Peyer's patch (tissue), 4 donors: ENCODE measurements at regions not wholly inside any gene's neighbourhood (a gene's known extent, or its start where the extent isn't known, plus 50 kb on each side); places are given as distances from the start of the nearest gene placed in this dataset.
"Not testable (repeated sequence)": the region's sequence is repeated elsewhere in the genome, so short reads cannot be mapped to it uniquely, and the experiment has no call there.

Source experiments
- DNase-seq, 3 donors: peaks; one replicate each; pipeline ENCODE4 v3.0.0-alpha.2; 2017 to 2019
- H3K27ac ChIP-seq, 4 donors: fragments of 200-600 bp; sonication (generic); one replicate each; pipeline ENCODE4 v1.5.1; 2016 to 2019
- H3K27me3 ChIP-seq, 2 donors: fragments of 200-600 bp; sonication (generic); one replicate each; pipeline ENCODE4 v1.5.1; 2019
- H3K36me3 ChIP-seq, 3 donors: fragments of 200-600 bp; sonication (generic); one replicate each; pipeline ENCODE4 v1.5.1; 2016 to 2019
- H3K4me1 ChIP-seq, 4 donors: fragments of 200-600 bp; sonication (generic); one replicate each; pipeline ENCODE4 v1.5.1; 2016 to 2019
- H3K4me3 ChIP-seq, 4 donors: fragments of 200-600 bp; sonication (generic); 1 replicate in 3 of 4; 2 replicates in 1 of 4; pipeline ENCODE4 v1.5.1; 2016 to 2019; ENCODE audit warnings: mild to moderate bottlenecking in 1 of 4
- H3K9me3 ChIP-seq, 4 donors: fragments of 200-600 bp; sonication (generic); one replicate each; pipeline ENCODE4 v1.5.1; 2016 to 2019; ENCODE audit warnings: mild to moderate bottlenecking in 1 of 4
- POLR2A ChIP-seq, 2 donors: fragments of 450-650 bp; IDR thresholded peaks; one replicate each; pipeline ENCODE4 v1.5.1; 2017; ENCODE audit warnings: antibody characterized with exemption in 2 of 2, mild to moderate bottlenecking in 2 of 2, moderate library complexity in 2 of 2
- TF ChIP-seq, protein P1 (sequence below), 6 experiments: fragments of 450-650 bp in 4 of 6; fragments of 200-600 bp in 2 of 6; sonication (generic) in 1 of 6; IDR thresholded peaks; one replicate each; pipeline ENCODE4 v1.5.1; 2017 to 2019; ENCODE audit warnings: antibody characterized with exemption in 6 of 6, mild to moderate bottlenecking in 3 of 6, moderate library complexity in 1 of 6

- no peak for DNase-seq
- no peaks in the 10 kb centered on the region for H3K9me3 ChIP-seq
- H3K4me1 ChIP-seq, result no peaks in the 10 kb centered on the region
- H3K27me3 ChIP-seq, result no peaks in the 10 kb centered on the region
- no peak for TF ChIP-seq POLR2A (IDR thresholded peaks at IDR 0.05)
- TF ChIP-seq, protein P1, sequence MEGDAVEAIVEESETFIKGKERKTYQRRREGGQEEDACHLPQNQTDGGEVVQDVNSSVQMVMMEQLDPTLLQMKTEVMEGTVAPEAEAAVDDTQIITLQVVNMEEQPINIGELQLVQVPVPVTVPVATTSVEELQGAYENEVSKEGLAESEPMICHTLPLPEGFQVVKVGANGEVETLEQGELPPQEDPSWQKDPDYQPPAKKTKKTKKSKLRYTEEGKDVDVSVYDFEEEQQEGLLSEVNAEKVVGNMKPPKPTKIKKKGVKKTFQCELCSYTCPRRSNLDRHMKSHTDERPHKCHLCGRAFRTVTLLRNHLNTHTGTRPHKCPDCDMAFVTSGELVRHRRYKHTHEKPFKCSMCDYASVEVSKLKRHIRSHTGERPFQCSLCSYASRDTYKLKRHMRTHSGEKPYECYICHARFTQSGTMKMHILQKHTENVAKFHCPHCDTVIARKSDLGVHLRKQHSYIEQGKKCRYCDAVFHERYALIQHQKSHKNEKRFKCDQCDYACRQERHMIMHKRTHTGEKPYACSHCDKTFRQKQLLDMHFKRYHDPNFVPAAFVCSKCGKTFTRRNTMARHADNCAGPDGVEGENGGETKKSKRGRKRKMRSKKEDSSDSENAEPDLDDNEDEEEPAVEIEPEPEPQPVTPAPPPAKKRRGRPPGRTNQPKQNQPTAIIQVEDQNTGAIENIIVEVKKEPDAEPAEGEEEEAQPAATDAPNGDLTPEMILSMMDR (IDR thresholded peaks at IDR 0.05), result no peak
- no peak overlapping the region for H3K4me3 ChIP-seq
- H3K36me3 ChIP-seq, result no peaks in the 10 kb centered on the region
- no peak overlapping the region for H3K27ac ChIP-seq
Observed at GRCh38 chr5:82511134-82511533, 233.0 kb upstream of the RPS23 start.

- no peaks in the 10 kb centered on the region for H3K9me3 ChIP-seq
- TF ChIP-seq, protein P1 (IDR thresholded peaks at IDR 0.05), result no peak
- TF ChIP-seq POLR2A (IDR thresholded peaks at IDR 0.05), result no peak
- no peak overlapping the region for H3K27ac ChIP-seq
- no peaks in the 10 kb centered on the region for H3K4me1 ChIP-seq
- H3K27me3 ChIP-seq, result no peaks in the 10 kb centered on the region
- H3K4me3 ChIP-seq, result no peak overlapping the region
- no peak for DNase-seq
- H3K36me3 ChIP-seq, result no peaks in the 10 kb centered on the region
Observed at GRCh38 chr5:82509762-82510161, 231.6 kb upstream of the RPS23 start.

GRCh38 chr5:82506390-82506789 lies 228.2 kb upstream of the RPS23 start:
- not testable (repeated sequence) for H3K9me3 ChIP-seq, H3K27ac ChIP-seq, H3K4me1 ChIP-seq, H3K36me3 ChIP-seq, DNase-seq, H3K4me3 ChIP-seq, H3K27me3 ChIP-seq

DNA sequence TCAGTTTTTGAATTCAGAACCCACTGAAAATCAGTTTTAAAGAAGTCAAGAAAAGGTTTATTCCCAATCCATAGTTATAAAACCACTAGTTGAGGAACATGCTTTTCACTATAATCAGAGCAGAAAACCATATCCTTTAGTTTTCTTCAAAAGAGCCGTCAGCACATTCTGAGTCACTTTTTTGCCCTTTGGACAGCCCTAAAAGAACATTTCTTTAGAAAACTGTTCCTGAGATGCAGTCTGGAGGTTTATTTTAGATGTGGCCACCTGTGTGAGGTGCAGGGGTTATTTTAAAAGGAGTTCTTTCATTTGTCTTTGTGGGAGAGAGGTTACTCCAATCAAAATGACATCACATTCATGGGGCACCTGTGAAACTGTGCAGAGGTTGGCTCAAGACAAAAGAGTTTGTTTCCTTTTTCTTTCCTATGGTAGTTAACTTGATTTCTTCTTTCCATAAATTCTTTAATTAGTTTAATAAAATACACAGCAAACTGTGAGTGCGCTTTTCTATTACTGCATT lies 221.6 kb upstream of the RPS23 start:
- H3K4me1 ChIP-seq, result no peaks in the 10 kb centered on the region
- H3K4me3 ChIP-seq, result no peak overlapping the region
- no peaks in the 10 kb centered on the region for H3K27me3 ChIP-seq
- no peak for DNase-seq
- H3K27ac ChIP-seq, result no peak overlapping the region
- H3K36me3 ChIP-seq, result no peaks in the 10 kb centered on the region
- TF ChIP-seq, protein P1 (IDR thresholded peaks at IDR 0.05), result no peak
- no peak for TF ChIP-seq POLR2A (IDR thresholded peaks at IDR 0.05)
- H3K9me3 ChIP-seq, result no peaks in the 10 kb centered on the region

DNA sequence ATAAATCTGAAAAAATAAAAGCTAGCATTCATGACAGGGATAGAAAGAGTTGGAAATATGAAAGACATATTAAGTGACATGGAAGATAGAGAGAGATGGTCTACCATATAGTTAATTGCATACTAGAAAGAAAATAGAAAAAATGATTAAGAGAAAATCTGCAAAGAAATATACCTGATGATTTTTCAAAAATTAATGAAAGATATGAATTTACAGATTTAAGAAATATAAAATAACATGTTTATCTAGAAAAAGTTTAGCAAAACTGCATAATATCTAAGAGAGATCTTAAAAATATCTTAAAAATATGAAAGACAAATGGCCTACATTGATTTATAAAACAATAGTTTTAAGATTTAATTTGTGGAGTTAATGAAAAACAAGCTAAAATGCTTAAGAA lies 219.1 kb upstream of the RPS23 start:
- TF ChIP-seq, protein P1 (IDR thresholded peaks at IDR 0.05), result no peak
- TF ChIP-seq POLR2A (IDR thresholded peaks at IDR 0.05), result no peak
- no peak for DNase-seq

DNA sequence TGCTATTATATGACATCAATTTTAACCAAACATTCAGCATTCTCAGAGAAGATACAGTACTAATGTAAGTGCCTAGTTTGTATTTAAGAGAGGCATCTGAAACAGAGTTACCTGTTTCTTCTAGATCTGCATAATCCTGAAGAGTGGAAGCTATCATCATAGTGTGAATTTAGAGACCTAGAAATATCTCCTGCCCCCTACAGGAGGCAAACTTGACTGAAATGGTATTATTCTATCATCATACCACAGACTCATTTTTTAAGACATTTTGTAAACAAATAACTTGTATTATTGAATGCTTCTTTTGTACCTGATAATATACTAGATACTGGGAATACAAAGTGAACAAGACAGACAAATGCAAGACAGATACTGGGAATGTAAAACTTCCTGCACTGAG lies 216.8 kb upstream of the RPS23 start:
- no peak for TF ChIP-seq POLR2A (IDR thresholded peaks at IDR 0.05)
- TF ChIP-seq, protein P1 (IDR thresholded peaks at IDR 0.05), result no peak
- Histone ChIP-seq H3K27me3 (no peaks in the 10 kb centered on the region), H3K27ac (no peak overlapping the region), H3K9me3 (no peaks in the 10 kb centered on the region), H3K4me3 (no peak overlapping the region), H3K36me3 (no peaks in the 10 kb centered on the region), H3K4me1 (peaks cover 0 to 4% (median 0%) of the 10 kb centered on the region in 4 donors)
- no peak for DNase-seq

More for the DNA sequence above, 219.1 kb upstream of the RPS23 start:
- Histone ChIP-seq H3K36me3 (no peaks in the 10 kb centered on the region), H3K9me3 (no peaks in the 10 kb centered on the region), H3K4me1 (no peaks in the 10 kb centered on the region), H3K27ac (no peak overlapping the region), H3K4me3 (no peak overlapping the region), H3K27me3 (no peaks in the 10 kb centered on the region)
